ENCODE measurements at regions not wholly inside any gene's neighbourhood (a gene's known extent, or its start where the extent isn't known, plus 50 kb on each side); places are given as distances from the start of the nearest gene placed in this dataset.

GRCh38 chr19:33933931-33934330, 137.3 kb downstream of the KCTD15 start:
- DNase-seq (ENCODE audit: low read depth, low spot score): no peak
- ChIA-PET CTCF (interaction anchor here (1.1 kb wide), 1 partner anchor 64 kb away, joined by 4 read pairs; no protein-coding TSS in a partner anchor), POLR2A (no interaction called here)
- TF ChIP-seq CTCF (IDR thresholded peaks at IDR 0.05; ENCODE audit: insufficient read depth, low read length, missing control alignments): no peak
- no peak overlapping the region for H3K4me3 ChIP-seq (ENCODE audit: low read depth, low read length)

- CTCF ChIA-PET: interaction anchor here (0.8 kb wide), 1 partner anchor 142 kb away, joined by 3 read pairs; the partner anchor contains the start of gene KCTD15
- POLR2A ChIA-PET: no interaction called here
- H3K4me3 ChIP-seq (ENCODE audit: low read depth, low read length): no peak overlapping the region
- no peak for TF ChIP-seq CTCF (IDR thresholded peaks at IDR 0.05; ENCODE audit: insufficient read depth, low read length, missing control alignments)
- DNase-seq (ENCODE audit: low read depth, low spot score): no peak
Measured at GRCh38 chr19:33938821-33939220, 142.2 kb downstream of the KCTD15 start.

- H3K4me3 ChIP-seq (ENCODE audit: low read depth, low read length): no peak overlapping the region
- no peak for DNase-seq (ENCODE audit: low read depth, low spot score)
- POLR2A ChIA-PET: no interaction called here
- TF ChIP-seq CTCF (IDR thresholded peaks at IDR 0.05; ENCODE audit: insufficient read depth, low read length, missing control alignments): no peak
- CTCF ChIA-PET: no interaction called here
Measured at GRCh38 chr19:33941133-33941532, 144.5 kb downstream of the KCTD15 start.

GRCh38 chr19:33946535-33947264, 150.0 kb downstream of the KCTD15 start:
- CTCF ChIA-PET: interaction anchor here (1.2 kb wide), 1 partner anchor 169 kb away, joined by 4 read pairs; no protein-coding TSS in a partner anchor
- no peak for TF ChIP-seq CTCF (IDR thresholded peaks at IDR 0.05; ENCODE audit: insufficient read depth, low read length, missing control alignments)
- no peak for DNase-seq (ENCODE audit: low read depth, low spot score)
- H3K4me3 ChIP-seq (ENCODE audit: low read depth, low read length): no peak overlapping the region
- POLR2A ChIA-PET: no interaction called here

GRCh38 chr19:33947265-33947964, 150.7 kb downstream of the KCTD15 start:
- TF ChIP-seq CTCF (IDR thresholded peaks at IDR 0.05; ENCODE audit: insufficient read depth, low read length, missing control alignments): no peak
- ChIA-PET CTCF (interaction anchor here (1.2 kb wide), 1 partner anchor 170 kb away, joined by 4 read pairs; no protein-coding TSS in a partner anchor), POLR2A (no interaction called here)
- no peak overlapping the region for H3K4me3 ChIP-seq (ENCODE audit: low read depth, low read length)
- no peak for DNase-seq (ENCODE audit: low read depth, low spot score)

- CTCF ChIA-PET: no interaction called here
- POLR2A ChIA-PET: no interaction called here
- no peak for DNase-seq (ENCODE audit: low read depth, low spot score)
- no peak for TF ChIP-seq CTCF (IDR thresholded peaks at IDR 0.05; ENCODE audit: insufficient read depth, low read length, missing control alignments)
- no peak overlapping the region for H3K4me3 ChIP-seq (ENCODE audit: low read depth, low read length)
Measured at GRCh38 chr19:33948651-33949335, 152.1 kb downstream of the KCTD15 start.
